GM12878 (cell line): ENCODE measurements at regions not wholly inside any gene's neighbourhood (a gene's known extent, or its start where the extent isn't known, plus 50 kb on each side); places are given as distances from the start of the nearest gene placed in this dataset.

ENCODE experiments used
- ATAC-seq: fragments of 200-7000 bp; cut with Tn5 transposase; 3 replicates; pipeline ENCODE4 v1.9.1; 2020; ENCODE audit warnings: mild to moderate bottlenecking, moderate library complexity
- BruUV-seq: library from RNA; stranded (reverse); fragments of 400-500 nt; replicated peaks from 2 replicates; lab custom pipeline; 2021; lab: Mats Ljungman, UMichigan
- CTCF ChIA-PET: fragments of 300-600 bp; sonication (Branson Sonifier 250); formaldehyde crosslinking; extraction: SDS; loops from one replicate; lab custom pipeline; 2021; ENCODE audit warnings: inconsistent platforms; lab: Yijun Ruan, JAX
- POLR2A ChIA-PET: fragments of 350-600 bp; formaldehyde crosslinking; extraction: SDS; loops from one replicate; lab custom pipeline; 2021; ENCODE audit warnings: inconsistent platforms; lab: Charles Lee
- RAD21 ChIA-PET: fragments of 300-600 bp; sonication (Branson Sonifier 250); formaldehyde crosslinking; loops from one replicate; lab custom pipeline; 2023; ENCODE audit warnings: antibody characterized with exemption; ENCODE audit not compliant: unreplicated experiment; lab: Charles Lee
- SMC1A ChIA-PET: fragments of 300-600 bp; sonication (Branson Sonifier 250); formaldehyde crosslinking; loops from one replicate; lab custom pipeline; 2023; ENCODE audit not compliant: unreplicated experiment, uncharacterized antibody; lab: Charles Lee
- DNase-seq: peaks from one replicate; pipeline ENCODE4 v3.0.0-alpha.2; 2011; ENCODE audit warnings: low read depth, low spot score
- FAIRE-seq: peaks from 3 replicates; lab custom pipeline; 2011; peaks lifted over from hg19 to GRCh38; lab: Jason Lieb, UNC
- H2AFZ ChIP-seq: 2 replicates; pipeline ENCODE4 v1.6.0; 2011; ENCODE audit warnings: low read depth, low read length, control low read depth; ENCODE audit not compliant: control insufficient read depth
- H3K27ac ChIP-seq: 2 replicates; pipeline ENCODE4 v1.5.1; 2011; ENCODE audit warnings: control low read depth; ENCODE audit not compliant: control insufficient read depth, insufficient read depth
- H3K27me3 ChIP-seq, 2 experiments: replicated peaks in 1 of 2; 2 replicates each; pipeline versions ENCODE4 v1.6.0 to v1.6.1; 2011; ENCODE audit warnings: low read length in 1 of 2; ENCODE audit not compliant: control insufficient read depth in 2 of 2, insufficient read depth in 2 of 2
- H3K36me3 ChIP-seq, 2 experiments: 2 replicates each; pipeline ENCODE4 v1.5.1; 2011; ENCODE audit warnings: low read length in 1 of 2; ENCODE audit not compliant: control insufficient read depth in 2 of 2, insufficient read depth in 2 of 2
- H3K4me1 ChIP-seq: 2 replicates; pipeline ENCODE4 v1.6.1; 2011; ENCODE audit warnings: mild to moderate bottlenecking, low read length, moderate library complexity, mixed read lengths; ENCODE audit not compliant: control insufficient read depth, insufficient read depth
- H3K4me2 ChIP-seq: 2 replicates; pipeline ENCODE4 v1.6.0; 2011; ENCODE audit warnings: control low read depth; ENCODE audit not compliant: control insufficient read depth, insufficient read depth
- H3K4me3 ChIP-seq: fragments of 200-600 bp; sonication (generic); 2 replicates; pipeline ENCODE4 v1.5.1; 2016
- H3K79me2 ChIP-seq: 2 replicates; pipeline ENCODE4 v1.6.0; 2011; ENCODE audit warnings: low read length; ENCODE audit not compliant: control insufficient read depth, insufficient read depth
- H3K9ac ChIP-seq: 2 replicates; pipeline ENCODE4 v1.8.0; 2011; ENCODE audit warnings: low read length, control low read depth, mixed read lengths; ENCODE audit not compliant: control insufficient read depth, insufficient read depth
- H3K9me3 ChIP-seq: replicated peaks from 3 replicates; pipeline ENCODE4 v1.5.1; 2011; ENCODE audit warnings: mild to moderate bottlenecking, low read length; ENCODE audit not compliant: control insufficient read depth, insufficient read depth
- H4K20me1 ChIP-seq: 2 replicates; pipeline ENCODE4 v1.6.0; 2011; ENCODE audit not compliant: control insufficient read depth, insufficient read depth
- BRCA1 ChIP-seq: IDR thresholded peaks from 2 replicates; pipeline ENCODE4 v1.6.1; 2011; ENCODE audit warnings: low read depth, low read length, improper control_type of control experiment
- CBX5 ChIP-seq: sonication (generic); IDR thresholded peaks from 2 replicates; pipeline ENCODE4 v1.6.1; 2016; ENCODE audit warnings: low read depth, moderate library complexity, mild to moderate bottlenecking, inconsistent platforms
- JUNB ChIP-seq: IDR thresholded peaks from 2 replicates; pipeline ENCODE4 v1.6.1; 2016; ENCODE audit warnings: antibody characterized with exemption, mild to moderate bottlenecking
- SREBF1 ChIP-seq: IDR thresholded peaks from 2 replicates; pipeline ENCODE4 v1.6.1; 2012; ENCODE audit warnings: mild to moderate bottlenecking, low read length
- ZNF207 ChIP-seq: fragments of 450-650 bp; IDR thresholded peaks from 2 replicates; pipeline ENCODE4 v1.6.1; 2014; ENCODE audit warnings: antibody characterized with exemption, mild to moderate bottlenecking, borderline replicate concordance
- ZNF592 ChIP-seq: fragments of 450-650 bp; IDR thresholded peaks from 2 replicates; pipeline ENCODE4 v1.6.1; 2017; ENCODE audit warnings: mild to moderate bottlenecking, moderate library complexity
- WGBS: methylation state at CpG from one replicate; pipeline ENCODE4 v1.1.6; 2016; ENCODE audit warnings: low lambda C conversion rate; ENCODE audit not compliant: insufficient replicate concordance, insufficient coverage; ENCODE audit errors: missing lambda C conversion rate; 5-methylcytosine and 5-hydroxymethylcytosine counted together
- in situ Hi-C: fragments of 300-500 bp; cut with MboI; formaldehyde crosslinking; loops from 9 replicates; pipeline ENCODE4 v1.14.3; 2018; ENCODE audit warnings: mixed read lengths
- intact Hi-C: fragments of 100-400 bp; cut with micrococcal nuclease; formaldehyde crosslinking; loops from one replicate; pipeline ENCODE4 v1.14.2; 2022; ENCODE audit not compliant: unreplicated experiment

- 1% methylated on average over 4 of the region's 4 CpGs for WGBS
- Histone ChIP-seq H3K36me3 (no peaks in the 10 kb centered on the region), H3K79me2 (no peaks in the 10 kb centered on the region), H2AFZ (no peak overlapping the region), H3K9ac (no peak overlapping the region), H3K9me3 (no peaks in the 10 kb centered on the region), H3K4me3 (no peak overlapping the region), H3K27ac (no peak overlapping the region), H4K20me1 (no peaks in the 10 kb centered on the region), H3K4me2 (no peak overlapping the region), H3K27me3 (no peaks in the 10 kb centered on the region), H3K4me1 (no peaks in the 10 kb centered on the region)
- no peak for ATAC-seq
- intact Hi-C loops (no loop called here), in situ Hi-C loops (no loop called here)
- ChIA-PET CTCF (no interaction called here), POLR2A (no interaction called here), SMC1A (no interaction called here), RAD21 (no interaction called here)
- FAIRE-seq, result no peak
- DNase-seq, result no peak
- TF ChIP-seq CBX5, result no peak
- no peak for TF ChIP-seq ZNF207
- no peak for TF ChIP-seq JUNB
- no peak for TF ChIP-seq SREBF1
- no peak for TF ChIP-seq ZNF592
- TF ChIP-seq BRCA1, result no peak
- BruUV-seq, result no TSS peak
Measured at GRCh38 chr13:53327680-53328315, 299.2 kb downstream of the OLFM4 start.
